NCI-H2171 (cell line): ENCODE measurements at regions not wholly inside any gene's neighbourhood (a gene's known extent, or its start where the extent isn't known, plus 50 kb on each side); places are given as distances from the start of the nearest gene placed in this dataset.
"Not testable (repeated sequence)": the region's sequence is repeated elsewhere in the genome, so short reads cannot be mapped to it uniquely, and the experiment has no call there.

Experiments
- DNase-seq: peaks from one replicate; lab custom pipeline; 2025; lab: John Stamatoyannopoulos, UW

- DNase-seq = no peak
Measured at GRCh38 chr21:25487046-25487594, 120.2 kb downstream of the MRPL39 start.

- no peak for DNase-seq
Measured at GRCh38 chr21:25485914-25486313, 121.4 kb downstream of the MRPL39 start.

- DNase-seq = no peak
Measured at GRCh38 chr21:25467896-25468295, 139.4 kb downstream of the MRPL39 start.

- not testable (repeated sequence) for DNase-seq
Measured at GRCh38 chr21:25467071-25467470, 140.2 kb downstream of the MRPL39 start.

- no peak for DNase-seq
Measured at GRCh38 chr21:25466470-25466869, 140.8 kb downstream of the MRPL39 start.

- no peak for DNase-seq
Measured at GRCh38 chr21:25465263-25465662, 142.0 kb downstream of the MRPL39 start.

GRCh38 chr21:25464275-25464674 lies 143.0 kb downstream of the MRPL39 start:
- no peak for DNase-seq

- DNase-seq = no peak
Measured at GRCh38 chr21:25462517-25462971, 144.7 kb downstream of the MRPL39 start.

- no peak for DNase-seq
Measured at GRCh38 chr21:25461725-25462124, 145.6 kb downstream of the MRPL39 start.

- DNase-seq = no peak
Measured at GRCh38 chr21:25459993-25460392, 147.3 kb downstream of the MRPL39 start.

- no peak for DNase-seq
Measured at GRCh38 chr21:25459365-25459764, 147.9 kb downstream of the MRPL39 start.

DNA sequence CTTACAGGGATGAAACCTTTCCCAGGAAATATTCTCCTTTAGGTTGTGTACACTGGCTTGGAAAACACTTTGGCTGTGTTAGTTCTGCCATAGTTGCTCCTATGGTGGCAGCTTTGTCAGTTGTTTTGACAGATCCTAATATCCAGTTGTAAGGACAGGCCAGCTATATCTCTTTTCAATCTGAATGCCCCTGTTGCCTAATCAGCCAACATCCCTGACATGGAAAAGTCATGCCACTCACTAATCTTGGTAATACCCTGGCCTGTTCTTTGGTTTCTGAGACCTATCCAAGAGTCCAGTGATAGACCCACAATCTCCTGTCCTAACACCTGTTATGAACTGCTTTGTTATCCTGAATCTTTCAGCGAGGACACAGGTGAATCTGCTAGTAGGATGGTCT lies 148.8 kb downstream of the MRPL39 start:
- DNase-seq = no peak

DNA sequence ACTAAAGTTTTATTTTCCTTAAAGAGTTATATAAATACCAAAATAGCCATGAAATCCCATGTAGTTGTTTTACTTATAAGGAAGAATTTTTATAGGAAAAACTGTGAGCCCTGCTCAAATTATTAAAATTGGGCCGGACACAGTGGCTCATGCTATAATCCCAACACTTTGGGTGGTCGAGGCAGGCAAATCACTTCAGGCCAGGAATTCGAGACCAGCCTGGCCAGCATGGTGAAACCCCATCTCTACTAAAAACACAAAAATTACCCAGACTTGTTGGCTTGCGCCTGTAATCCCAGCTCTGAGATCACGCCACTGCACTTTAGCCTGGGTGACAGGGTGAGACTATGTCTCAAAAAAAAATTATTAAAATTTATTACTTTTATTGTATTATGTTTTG lies 149.3 kb downstream of the MRPL39 start:
- no peak for DNase-seq

DNA sequence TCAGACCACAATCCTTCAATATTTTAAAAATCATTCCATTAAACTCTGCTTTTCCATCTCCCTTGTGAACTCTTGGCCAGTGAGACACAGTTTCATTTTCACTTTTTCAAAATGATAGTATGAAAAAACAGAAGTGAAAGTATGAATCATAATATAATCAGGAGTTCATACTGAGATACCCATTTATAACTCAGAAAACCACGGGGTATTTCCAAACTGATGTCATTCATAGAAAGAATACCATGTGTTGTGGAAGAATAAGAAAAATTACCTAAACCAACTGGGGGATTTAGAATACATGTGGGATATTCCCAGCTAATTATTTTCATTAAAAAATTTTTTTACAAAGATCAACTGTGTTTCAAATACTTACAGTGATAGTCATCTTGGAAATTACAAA lies 149.9 kb downstream of the MRPL39 start:
- no peak for DNase-seq

DNA sequence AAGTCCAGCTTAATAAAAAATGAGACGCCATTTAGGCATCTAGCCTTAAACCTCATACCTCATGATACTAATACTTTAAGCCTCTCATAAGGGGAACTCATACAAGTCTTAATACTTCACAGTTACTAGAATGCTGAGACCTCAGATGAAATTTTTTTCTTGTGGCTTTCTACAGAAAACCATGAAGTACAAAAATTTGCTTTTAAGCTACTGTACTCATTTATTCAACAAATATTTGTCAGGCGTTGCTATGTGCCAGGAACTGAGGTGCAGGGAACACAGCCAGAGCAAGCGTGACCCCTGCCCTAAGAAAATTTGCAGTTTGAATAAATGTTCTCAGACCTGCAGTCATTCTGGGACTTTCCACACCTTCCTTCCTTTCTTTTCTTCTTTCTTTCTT lies 150.6 kb downstream of the MRPL39 start:
- no peak for DNase-seq

- DNase-seq = no peak
Measured at GRCh38 chr21:25453524-25453923, 153.8 kb downstream of the MRPL39 start.

DNA sequence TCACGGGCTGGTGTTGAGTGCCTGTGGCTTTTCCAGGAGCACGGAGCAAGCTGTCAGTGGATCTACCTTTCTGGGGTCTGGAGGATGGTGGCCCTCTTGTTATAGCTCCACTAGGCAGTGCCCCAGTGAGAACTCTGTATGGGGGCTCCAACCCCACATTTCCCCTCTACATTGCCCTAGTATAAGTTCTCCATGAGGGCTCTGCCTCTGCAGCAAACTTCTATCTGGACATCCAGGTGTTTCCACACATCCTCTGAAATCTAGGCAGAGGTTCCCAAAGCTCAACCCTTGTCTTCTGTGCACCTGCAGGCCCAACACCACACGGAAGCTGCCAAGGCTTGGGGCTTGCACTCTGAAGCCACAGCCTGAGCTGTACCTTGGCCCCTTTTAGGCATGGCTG lies 157.3 kb downstream of the MRPL39 start:
- no peak for DNase-seq

DNA sequence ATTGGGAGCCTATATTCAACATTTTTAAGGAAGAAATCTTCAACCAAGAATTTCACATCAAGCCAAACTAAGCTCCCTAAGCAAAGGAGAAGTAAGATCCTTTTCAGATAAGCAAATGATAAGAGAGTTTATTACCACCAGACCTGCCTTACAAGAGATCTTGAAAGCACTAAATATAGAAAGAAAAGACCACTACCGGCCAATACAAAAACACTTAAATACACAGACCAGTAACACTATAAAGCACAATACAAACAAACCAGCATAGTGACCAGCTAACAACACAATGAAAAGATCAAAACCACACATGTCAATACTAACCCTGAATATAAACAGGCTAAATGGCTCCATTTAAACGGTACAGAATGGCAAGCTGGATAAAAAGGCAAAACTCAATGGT lies 165.4 kb downstream of the MRPL39 start:
- no peak for DNase-seq

DNA sequence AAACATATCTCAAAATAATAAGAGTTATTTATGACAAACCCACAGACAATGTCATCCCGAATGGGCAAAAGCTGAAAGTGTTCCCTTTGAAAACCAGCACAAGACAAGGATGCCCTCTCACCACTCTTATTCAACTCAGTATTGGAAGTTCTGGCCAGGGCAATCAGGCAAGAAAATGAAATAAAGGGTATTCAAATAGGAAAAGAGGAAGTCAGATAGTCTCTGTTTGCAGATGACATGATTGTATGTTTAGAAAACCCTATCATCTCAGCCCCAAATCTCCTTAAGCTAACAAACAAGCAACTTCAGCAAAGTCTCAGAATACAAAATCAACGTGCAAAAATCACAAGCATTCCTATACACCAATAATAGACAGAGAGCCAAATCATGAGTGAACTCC lies 169.8 kb downstream of the MRPL39 start:
- DNase-seq = not testable (repeated sequence)

DNA sequence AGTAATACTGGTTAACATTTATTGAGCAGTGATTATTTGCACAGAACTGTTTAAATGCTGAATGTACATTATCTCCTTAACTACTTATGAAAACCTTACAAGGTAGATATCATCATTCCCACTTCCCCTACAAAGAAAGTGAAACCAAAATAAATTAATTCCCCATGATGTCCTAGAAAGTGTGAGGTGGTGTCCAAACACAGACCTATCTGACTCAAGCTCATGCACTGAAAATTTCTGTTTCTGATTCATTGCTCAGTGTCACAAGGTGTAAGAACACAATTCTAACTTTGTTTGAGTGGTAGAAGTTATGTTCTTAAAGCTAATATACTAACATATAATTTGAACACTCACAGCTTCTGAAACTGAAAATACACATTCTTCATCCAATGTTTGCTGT lies 178.7 kb downstream of the MRPL39 start:
- DNase-seq = no peak

- DNase-seq = no peak
Measured at GRCh38 chr21:25427828-25428227, 179.5 kb downstream of the MRPL39 start.

GRCh38 chr21:25426580-25426979 lies 180.7 kb downstream of the MRPL39 start:
- DNase-seq = no peak

DNA sequence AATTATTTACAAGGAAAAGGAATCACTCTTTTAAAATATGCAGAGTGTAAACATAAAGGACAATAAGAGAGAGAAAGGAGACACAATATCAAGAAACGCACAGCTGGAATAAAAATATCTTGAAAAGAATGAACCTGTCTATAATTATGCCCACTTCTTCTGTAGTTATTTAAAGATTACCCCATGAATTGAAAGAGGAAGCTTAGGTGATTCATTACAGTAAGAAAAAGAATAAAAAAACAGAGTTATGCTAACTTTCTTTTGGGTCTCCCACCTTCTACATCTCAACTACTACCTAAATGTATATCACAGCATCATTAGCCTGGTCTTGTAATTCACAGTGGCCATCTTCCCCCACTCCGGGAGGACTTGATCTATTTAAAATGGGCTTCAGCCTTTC lies 182.1 kb downstream of the MRPL39 start:
- DNase-seq = no peak

DNA sequence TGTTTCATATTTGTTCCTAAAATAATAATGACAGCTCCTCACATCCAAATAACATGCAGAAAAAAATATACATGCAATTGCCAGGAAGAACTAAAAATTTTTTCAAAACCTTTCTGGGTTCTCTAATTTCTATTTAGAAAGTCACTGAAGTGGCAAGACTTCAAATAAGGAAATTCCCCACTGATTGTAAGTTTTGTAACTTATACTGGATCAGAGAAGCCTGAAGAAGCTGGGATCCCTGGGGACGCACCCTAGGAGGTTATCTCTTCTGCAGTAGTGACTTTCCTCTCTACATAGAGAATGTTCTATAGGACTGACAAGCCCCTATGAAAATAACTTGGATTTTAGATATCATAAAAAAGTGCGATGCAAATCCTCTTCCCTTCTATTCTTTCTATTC lies 182.6 kb downstream of the MRPL39 start:
- no peak for DNase-seq

GRCh38 chr21:25424048-25424447 lies 183.2 kb downstream of the MRPL39 start:
- no peak for DNase-seq
